HK-2 (cell line): ENCODE measurements at regions not wholly inside any gene's neighbourhood (a gene's known extent, or its start where the extent isn't known, plus 50 kb on each side); places are given as distances from the start of the nearest gene placed in this dataset.
"Not testable (repeated sequence)": the region's sequence is repeated elsewhere in the genome, so short reads cannot be mapped to it uniquely, and the experiment has no call there.

Source experiments
- DNase-seq: peaks from one replicate; pipeline ENCODE4 v3.0.0-alpha.2; 2018; ENCODE audit not compliant: unreplicated experiment

DNA sequence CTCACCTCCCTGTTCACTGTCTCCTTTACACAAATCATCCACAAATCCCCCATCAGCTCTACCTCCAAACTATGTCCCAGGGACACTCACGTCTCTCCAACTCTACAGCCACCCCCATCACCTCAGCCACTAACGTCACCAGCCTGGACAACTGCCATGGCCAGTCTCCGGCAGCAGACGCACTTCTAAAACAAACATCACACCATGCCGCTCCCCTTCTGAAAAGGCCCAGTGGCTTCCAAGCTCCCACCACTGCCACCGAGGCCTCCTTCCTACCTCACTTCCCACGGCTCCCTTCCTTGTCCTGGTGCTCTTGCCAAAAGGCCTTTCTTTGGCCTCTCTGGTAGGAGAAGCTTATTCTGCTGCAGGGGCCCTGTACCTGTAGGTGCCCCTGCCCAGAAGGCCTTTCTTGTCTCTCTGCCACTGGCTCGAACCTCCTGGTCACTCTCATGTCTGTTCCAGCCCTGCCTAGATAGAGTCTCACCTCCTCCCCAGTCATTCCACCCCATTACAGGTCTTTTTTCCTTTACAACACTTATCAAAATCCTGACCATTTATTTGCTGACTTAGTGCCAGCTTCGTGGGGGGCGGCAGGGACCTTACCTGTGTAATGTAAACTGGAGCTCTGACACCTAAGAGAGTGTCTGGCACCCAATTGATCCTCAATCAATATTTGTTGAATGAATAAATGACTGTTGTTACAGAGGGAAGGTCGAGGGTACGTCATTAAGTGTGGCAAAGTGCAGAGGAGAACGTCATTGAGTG lies 304.2 kb downstream of the GOLGA6L6 start:
- not testable (repeated sequence) for DNase-seq

DNA sequence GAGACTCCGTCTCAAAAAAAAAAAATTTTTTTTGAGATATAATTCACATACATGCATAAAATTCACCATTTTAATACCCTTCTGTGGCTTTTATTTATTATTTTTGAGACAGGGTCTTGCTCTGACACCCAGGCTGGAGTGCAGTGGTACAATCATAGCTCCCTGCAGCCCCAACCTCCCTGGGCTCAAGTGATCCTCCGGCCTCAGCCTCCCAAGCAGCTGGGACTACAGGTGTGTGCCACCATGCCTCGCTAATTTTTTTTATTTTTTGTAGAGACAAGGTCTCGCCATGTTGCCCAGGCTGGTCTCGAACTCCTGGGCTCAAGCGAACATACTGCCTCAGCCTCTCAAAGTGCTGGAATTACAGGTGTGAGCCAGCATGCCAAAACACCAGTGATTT lies 305.9 kb downstream of the GOLGA6L6 start:
- DNase-seq: not testable (repeated sequence)

DNA sequence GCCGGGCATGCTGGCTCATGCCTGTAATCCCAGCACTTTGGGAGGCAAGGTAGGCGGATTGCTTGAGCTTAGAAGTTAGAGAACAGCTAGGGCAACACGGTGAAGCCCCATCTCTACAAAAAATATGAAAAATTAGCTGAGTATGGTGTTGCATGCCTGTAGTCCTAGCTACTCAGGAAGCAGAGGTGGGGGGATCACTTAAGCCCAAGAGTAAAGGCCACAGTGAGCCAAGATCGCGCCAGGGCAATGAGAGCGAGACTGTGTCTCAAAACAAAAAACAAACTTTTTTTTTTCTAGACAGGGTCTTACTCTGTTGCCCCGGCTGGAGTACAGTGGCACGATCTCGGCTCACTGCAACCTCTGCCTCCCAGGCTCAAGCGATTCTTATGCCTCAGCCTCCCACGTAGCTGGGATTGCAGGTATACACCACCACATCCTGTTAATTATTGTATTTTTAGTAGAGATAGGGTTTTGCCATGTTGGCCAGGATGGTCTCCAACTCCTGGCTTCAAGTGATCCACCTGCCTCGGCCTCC lies 307.5 kb downstream of the GOLGA6L6 start:
- not testable (repeated sequence) for DNase-seq

DNA sequence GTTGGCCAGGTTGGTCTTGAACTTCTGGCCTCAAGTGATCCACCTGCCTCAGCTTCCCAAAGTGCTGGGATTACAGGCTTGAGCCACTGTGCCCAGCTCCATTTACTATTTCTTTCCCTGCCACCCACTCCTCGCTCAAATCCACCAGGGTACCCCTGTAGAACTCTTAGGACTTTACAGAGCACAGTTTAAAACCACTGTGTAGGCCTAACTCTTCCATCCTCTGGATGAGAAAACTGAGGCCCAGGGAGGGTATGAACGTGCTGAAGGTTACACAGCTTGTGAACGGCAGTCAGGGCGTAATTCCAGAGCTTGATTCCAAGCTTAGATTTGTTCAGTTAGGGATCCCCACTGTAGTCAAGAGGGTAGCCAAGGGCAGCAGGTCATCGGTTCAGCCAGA lies 309.1 kb downstream of the GOLGA6L6 start:
- not testable (repeated sequence) for DNase-seq

DNA sequence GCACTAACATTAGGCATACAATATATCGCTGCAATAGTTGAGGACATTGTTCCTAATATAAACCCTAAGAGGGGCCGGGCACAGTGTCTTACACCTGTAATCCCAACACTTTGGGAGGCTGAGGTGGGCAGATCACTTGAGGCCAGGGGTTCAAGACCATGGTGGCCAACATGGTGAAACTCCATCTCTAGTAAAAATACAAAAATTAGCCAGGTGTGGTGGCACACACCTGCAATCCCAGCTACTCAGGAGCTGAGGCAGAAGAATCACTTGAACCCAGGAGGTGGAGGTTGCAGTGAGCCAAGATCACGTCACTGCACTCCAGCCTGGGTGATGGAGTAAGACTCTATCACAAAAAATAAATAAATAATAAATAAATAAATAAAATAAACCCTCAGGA lies 310.9 kb downstream of the GOLGA6L6 start:
- DNase-seq: not testable (repeated sequence)

DNA sequence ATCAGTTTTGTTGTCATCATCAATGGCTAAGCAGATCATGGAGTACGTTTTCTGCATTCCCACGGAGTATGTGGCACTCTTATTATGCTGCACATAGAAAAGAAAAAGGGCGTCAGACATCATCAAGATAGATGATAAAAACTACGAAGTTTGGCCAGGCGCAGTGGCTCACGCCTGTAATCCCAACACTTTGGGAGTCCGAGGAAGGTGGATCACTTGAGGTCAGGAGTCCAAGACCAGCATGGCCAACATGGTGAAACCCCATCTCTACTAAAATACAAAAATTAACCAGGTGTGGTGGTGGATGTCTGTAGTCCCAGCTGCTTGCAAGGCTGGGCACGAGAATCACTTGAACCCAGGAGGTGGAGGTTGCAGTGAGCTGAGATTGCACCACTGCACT lies 312.8 kb downstream of the GOLGA6L6 start:
- DNase-seq: not testable (repeated sequence)

DNA sequence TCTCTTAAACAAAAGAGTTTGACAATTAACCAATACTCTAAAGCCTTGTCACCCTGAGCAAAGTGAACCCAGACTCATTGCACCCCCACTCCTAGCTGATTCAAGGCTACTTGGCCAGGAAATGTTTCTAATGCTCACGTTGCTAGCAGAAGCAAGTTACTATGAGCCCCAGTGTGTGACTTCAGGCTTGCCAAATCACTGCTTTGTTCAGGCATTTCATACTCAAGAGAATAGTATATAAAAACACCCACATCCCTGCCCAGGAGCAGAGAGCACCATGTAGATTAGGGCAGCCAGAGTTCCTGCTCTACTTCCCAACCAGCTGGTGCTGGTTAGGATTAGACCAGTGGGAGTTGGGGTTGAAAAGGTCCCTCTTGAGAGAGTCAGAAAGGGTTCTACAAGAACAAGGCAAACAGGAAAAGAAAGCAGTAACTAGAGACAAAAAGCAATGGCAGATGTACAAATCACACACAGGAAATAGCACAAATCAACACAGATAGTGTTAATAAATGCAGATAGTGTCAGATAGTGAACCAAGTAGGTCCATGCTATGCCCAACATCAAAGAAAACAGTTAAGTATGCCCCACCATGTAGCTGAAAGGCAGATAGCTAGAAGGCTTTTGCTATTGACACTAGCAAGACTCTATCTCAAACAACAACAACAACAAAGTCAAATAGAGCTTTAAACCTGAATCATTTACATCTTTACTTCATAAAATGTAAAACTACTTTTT lies 314.3 kb downstream of the GOLGA6L6 start:
- DNase-seq: not testable (repeated sequence)

DNA sequence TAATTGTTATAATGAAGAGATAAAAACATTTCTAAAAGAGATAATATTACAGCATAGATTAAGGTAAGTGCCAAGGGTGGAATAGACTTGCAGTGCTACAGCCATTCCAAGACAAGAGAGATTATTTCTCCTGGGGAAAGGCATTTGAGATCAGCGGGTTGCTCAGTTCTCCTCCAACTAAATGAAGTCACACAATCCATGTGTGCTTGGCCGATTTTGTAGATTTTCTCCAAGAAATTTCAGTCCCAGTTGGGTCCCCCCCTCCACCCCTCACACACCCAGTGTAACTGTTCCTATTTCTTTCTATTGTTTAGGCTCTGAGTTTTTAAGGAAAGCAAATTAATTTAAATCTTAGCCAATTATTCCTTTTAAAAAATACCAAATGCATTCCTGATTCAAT lies 315.1 kb downstream of the GOLGA6L6 start:
- not testable (repeated sequence) for DNase-seq

DNA sequence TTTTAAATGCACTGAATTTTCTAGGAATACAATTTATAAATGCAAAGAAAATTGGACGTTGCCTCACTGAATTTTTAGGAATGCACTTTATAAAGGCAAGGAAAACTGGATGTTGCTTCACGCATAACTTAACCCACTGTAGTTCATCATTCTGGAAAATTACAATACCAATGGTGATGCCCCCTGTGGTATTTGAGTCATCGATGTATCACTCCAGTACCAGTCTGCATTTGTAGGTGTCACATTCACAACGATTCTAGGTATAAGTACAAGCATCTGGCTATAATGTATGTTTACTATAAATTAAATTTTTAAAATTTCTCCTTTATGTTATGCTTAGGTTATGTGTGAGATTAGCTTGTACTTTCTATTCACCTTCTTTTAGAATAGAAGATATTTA lies 320.5 kb downstream of the GOLGA6L6 start:
- not testable (repeated sequence) for DNase-seq

DNA sequence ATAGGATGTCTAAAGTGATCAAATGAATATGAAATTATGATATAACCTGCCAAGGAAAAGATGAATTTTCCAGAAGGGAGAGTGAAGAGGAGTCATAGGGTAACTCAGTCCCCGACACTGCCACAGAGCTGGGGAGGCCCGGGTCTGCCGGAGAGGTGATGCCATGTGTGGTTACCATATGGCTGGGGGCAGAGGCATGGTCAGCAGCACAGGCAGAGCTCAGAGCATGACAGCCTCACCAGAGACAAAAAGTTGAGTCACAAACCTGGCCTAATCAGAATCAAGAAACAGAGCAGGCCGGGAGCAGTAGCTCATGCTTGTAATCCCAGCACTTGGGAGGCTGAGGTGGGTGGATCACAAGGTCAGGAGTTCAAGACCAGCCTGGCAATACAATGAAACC lies 322.4 kb downstream of the GOLGA6L6 start:
- DNase-seq: not testable (repeated sequence)

DNA sequence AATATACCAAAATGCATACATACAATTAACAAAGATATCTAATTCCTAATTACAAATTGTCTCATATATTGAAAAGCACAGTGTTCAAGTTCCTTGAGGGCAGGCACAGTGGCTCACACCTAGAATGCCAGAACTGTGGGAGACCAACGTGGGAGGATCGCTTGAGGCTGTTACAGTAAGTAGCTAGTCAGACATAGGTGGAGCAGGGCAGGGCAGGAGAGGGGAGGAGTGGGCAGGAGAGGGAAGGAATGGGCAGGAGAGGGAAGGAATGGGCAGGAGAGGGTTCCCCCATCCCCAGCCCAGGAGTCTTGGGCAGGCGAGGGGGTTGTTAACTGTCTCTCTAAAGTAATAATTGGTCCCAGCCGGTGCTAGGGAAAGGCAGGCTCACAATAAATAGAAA lies 325.9 kb downstream of the GOLGA6L6 start:
- DNase-seq: not testable (repeated sequence)

DNA sequence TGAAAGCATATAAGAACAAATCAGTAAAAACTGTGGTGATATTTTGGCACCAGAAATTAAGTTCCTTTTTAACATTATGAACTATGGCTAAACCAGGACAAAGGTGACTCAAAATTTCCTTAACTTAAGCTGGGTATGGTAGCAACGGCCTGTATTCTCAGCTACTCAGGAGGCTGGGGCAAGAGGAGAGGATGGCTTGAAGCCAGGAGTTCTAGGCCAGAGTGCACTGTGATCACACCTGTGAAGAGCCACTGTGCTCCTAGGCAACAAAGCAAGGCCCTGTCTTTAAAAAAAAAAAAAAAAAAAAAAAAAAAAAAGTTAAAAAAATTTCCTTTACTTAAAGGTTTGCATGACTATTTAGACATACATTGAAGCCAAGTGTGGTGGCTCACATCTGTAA lies 327.5 kb downstream of the GOLGA6L6 start:
- DNase-seq: not testable (repeated sequence)

DNA sequence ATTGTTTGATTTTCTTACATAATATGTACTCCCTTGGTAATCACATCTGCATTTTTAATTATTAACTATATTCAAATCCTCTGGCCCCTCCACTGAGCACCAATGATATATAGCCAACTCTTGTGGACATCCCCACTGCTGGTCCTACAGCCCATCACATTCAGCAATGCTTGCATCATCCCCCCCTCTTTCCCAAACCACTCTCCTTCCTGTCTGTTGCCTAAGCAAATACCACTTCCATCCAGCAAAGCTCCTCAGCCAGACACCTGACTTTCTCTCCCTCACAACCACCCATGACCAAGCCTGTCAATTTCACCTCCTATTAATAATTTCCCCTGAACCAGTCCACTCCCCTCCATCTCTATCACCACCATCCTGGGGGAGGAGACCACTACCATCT lies 330.1 kb downstream of the GOLGA6L6 start:
- DNase-seq: not testable (repeated sequence)

DNA sequence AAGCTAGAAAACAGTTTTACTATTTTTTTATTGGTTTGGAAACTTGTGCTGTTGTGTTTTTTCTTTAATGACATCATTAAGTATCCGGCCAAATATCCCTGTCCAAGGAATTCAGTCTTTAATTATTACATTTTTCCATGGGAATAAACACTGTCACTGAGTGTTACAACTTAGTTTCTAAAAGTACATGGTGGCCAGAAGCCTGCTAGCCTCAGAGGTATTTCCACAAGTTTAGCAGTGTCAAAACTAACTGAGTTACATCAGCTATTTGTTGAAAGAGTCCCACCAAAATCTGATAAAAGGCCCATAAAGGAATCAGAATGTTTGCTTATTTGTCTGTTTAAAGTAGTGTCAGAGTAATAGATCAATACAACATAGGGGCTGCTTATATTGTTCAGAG lies 331.6 kb downstream of the GOLGA6L6 start:
- DNase-seq: not testable (repeated sequence)

DNA sequence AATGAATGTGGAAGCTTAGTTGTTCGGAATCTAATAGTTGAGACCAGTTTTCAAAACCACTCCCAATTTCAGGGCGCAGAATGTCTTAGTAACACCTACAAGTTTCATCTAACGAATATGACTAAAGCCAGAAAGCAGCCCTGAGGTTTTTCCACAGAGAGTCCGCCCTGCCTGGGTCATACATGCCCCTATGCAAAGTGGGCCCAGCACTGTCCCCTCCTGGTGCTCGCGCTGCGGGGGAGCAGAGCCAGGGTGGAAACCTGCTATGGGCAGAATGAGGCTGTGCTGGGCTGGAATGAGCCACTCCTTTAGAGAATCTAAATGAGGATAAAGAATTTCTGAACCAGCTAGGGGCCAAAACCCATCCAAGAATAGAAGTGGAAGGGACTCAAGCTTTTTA lies 334.0 kb downstream of the GOLGA6L6 start:
- DNase-seq: not testable (repeated sequence)

DNA sequence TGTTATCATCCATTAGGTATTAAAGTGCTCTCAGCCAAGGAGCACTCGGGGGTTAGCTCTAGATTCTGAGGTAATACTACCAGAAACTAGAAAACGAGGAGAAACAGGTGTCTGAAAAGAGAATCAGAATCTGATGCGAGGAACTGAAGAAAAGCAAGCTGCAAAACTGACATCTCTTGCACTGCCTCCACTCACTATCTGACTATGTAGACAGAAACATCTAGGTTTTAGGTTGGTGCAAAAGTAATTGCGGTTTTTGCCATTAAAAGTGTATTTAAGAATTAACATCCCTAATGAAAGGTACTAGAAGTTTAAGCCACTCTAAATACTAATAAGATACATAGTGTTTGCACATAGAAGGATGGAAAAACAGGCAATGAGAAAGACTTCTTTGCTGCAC lies 334.4 kb downstream of the GOLGA6L6 start:
- DNase-seq: not testable (repeated sequence)

DNA sequence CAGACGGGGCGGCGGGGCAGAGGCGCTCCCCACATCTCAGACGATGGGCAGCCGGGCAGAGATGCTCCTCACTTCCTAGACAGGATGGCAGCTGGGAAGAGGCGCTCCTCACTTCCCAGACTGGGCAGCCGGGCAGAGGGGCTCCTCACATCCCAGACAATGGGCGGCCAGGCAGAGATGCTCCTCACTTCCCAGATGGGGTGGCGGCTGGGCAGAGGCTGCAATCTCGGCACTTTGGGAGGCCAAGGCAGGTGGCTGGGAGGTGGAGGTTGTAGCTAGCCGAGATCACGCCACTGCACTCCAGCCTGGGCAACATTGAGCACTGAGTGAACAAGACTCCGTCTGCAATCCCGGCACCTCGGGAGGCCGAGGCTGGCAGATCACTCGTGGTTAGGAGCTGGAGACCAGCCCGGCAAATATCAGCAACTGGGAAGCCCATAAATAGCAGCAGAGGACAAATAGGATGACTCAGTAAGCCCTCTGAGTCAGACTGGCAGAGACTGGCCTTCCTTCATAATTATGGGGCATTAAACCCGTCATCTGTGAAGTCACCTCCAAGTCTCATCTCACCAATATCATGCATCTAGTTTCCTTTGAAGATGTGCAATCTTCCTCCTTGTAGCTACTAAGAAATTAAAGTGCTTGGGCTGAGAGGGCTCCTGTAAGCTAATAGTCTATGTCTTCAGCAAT lies 337.3 kb downstream of the GOLGA6L6 start:
- DNase-seq: not testable (repeated sequence)

DNA sequence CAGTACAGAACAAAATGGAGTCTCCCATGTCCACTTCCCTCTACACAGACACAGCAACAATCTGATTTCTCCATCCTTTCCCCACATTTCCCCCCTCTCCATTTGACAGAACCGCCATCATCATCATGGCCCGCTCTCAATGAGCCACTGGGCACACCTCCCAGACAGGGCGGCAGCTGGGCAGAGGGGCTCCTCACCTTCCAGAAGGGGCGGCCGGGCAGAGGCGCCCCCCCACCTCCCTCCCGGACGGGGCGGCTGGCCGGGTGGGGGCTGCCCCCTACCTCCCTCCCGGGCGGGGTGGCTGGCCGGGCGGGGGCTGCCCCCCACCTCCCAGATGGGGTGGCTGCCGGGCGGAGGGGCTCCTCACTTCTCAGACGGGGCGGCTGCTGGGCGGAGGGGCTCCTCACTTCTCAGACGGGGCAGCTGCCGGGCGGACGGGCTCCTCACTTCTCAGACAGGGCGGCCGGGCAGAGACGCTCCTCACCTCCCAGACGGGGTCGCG lies 337.9 kb downstream of the GOLGA6L6 start:
- DNase-seq: not testable (repeated sequence)

DNA sequence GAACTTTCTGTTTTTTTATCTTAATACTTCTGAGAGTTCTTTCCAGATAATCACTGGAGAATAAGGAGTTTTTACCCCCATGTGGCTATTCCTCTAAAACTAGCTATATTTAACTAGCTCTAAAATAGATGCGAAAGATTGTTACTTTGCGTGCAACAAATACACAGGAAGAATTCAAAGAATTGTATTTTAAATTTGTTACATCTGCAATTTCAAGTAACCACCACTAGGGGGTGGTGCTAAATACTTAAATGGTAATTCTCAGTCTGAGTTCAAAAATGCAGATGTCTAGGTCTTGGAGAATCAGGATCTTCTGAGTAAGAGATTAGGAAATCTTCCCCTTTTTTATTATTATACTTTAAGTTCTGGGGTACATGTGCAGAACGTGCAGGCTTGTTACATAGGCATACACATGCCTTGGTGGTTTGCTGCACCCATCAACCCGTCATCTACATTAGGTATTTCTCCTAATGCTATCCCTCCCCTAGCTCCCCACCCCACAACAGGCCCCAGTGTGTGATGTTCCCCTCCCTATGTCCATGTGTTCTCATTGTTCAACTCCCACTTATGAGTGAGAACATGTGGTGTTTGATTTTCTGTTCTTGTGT lies 346.9 kb downstream of the GOLGA6L6 start:
- not testable (repeated sequence) for DNase-seq

DNA sequence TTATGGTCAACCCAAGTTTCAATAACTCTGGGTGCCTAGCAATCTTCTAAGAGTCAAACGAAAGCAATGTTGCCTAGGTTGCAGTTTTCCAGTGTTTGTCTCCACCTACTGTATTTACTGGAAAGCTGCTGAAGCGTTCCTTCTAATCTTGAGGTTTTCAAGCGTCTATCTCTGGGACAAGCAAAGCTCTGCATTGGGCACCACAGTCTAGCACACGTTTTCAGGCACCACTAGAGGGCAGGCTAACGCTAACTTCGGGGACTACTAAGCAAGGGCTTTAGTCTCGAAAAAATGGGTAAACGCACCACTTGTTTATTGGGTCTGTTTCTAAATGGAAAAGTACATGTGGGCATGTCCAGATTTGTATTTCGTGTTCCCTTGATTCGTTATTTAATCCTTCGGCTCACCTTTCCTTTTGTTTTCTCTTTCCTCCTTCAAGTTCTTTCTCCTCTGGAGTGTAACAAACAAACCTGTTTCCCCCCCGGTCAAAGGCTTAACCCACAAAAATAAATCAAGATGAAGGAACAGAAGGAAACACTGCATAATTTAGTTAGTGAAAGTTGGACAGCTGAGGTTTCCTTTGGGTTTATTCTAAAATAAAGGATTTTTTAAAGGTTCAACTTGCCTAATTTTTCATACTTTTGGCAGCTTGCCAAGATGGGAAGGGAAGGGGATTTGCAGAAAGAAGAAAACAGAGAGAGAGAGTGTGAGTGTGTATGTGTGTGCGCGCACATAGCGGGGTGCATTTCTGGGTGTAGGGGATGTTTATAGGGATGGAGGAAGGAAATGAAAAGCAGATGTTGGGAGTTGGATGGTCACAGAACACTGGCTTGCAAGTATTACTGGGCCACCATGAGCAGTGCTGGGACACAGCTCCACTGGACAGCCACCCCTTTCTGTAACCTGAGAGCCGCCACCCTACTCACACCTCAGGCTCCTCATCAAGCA lies 348.3 kb downstream of the GOLGA6L6 start:
- not testable (repeated sequence) for DNase-seq
